ENCODE measurements at regions not wholly inside any gene's neighbourhood (a gene's known extent, or its start where the extent isn't known, plus 50 kb on each side); places are given as distances from the start of the nearest gene placed in this dataset.

GRCh38 chr12:3990501-3991280 is 117.5 kb upstream of the PARP11 start:
- no peak for DNase-seq

- DNase-seq: no peak
These were observed 116.0 kb upstream of the PARP11 start for GRCh38 chr12:3989218-3989550.

- DNase-seq: peak in 1 of 5 donors; percentile 11
These were observed 115.5 kb upstream of the PARP11 start for GRCh38 chr12:3988519-3989217.

- no peak for DNase-seq
These were observed 114.4 kb upstream of the PARP11 start for GRCh38 chr12:3987571-3987970.

GRCh38 chr12:3980504-3981272 is 107.5 kb upstream of the PARP11 start:
- DNase-seq: no peak

- no peak for DNase-seq
These were observed 104.4 kb upstream of the PARP11 start for GRCh38 chr12:3977621-3978020.

- DNase-seq: no peak
These were observed 103.2 kb upstream of the PARP11 start for GRCh38 chr12:3976351-3976938.

GRCh38 chr12:3975652-3976051 is 102.5 kb upstream of the PARP11 start:
- DNase-seq: no peak

- no peak for DNase-seq
These were observed 101.7 kb upstream of the PARP11 start for GRCh38 chr12:3974883-3975282.

- DNase-seq: peak in 2 of 5 donors; percentile 6 to 8
These were observed 100.9 kb upstream of the PARP11 start for GRCh38 chr12:3973973-3974644.

- peak in 1 of 5 donors; percentile 17 for DNase-seq
These were observed 100.2 kb upstream of the PARP11 start for GRCh38 chr12:3973269-3973884.

GRCh38 chr12:3972576-3972975 is 99.4 kb upstream of the PARP11 start:
- DNase-seq: peak in 1 of 5 donors; percentile 33

- DNase-seq: no peak
These were observed 95.3 kb upstream of the PARP11 start for GRCh38 chr12:3968523-3968922.

- DNase-seq: no peak
These were observed 94.5 kb upstream of the PARP11 start for GRCh38 chr12:3967556-3968160.

GRCh38 chr12:3966376-3966775 is 93.2 kb upstream of the PARP11 start:
- DNase-seq: no peak

GRCh38 chr12:3965046-3965445 is 91.8 kb upstream of the PARP11 start:
- no peak for DNase-seq

GRCh38 chr12:3964439-3964838 is 91.2 kb upstream of the PARP11 start:
- no peak for DNase-seq

- DNase-seq: peak; percentile 46 to 69 (median 62)
These were observed 89.7 kb upstream of the PARP11 start for GRCh38 chr12:3962631-3963483.

GRCh38 chr12:3961591-3961990 is 88.4 kb upstream of the PARP11 start:
- no peak for DNase-seq

GRCh38 chr12:3959799-3960560 is 86.8 kb upstream of the PARP11 start:
- no peak for DNase-seq
